Kidney (tissue), 13 donors: ENCODE measurements at regions not wholly inside any gene's neighbourhood (a gene's known extent, or its start where the extent isn't known, plus 50 kb on each side); places are given as distances from the start of the nearest gene placed in this dataset.

Experiments
- DNase-seq, 5 donors: peaks; one replicate each; pipeline ENCODE4 v3.0.0-alpha.2; 2013 to 2020
- FAIRE-seq: peaks from 2 replicates; lab custom pipeline; 2012; peaks lifted over from hg19 to GRCh38; lab: Jason Lieb, UNC
- H3K27ac ChIP-seq, 2 donors: one replicate each; pipeline ENCODE4 v1.7.0; 2013; ENCODE audit warnings: low read depth in 2 of 2, low read length in 2 of 2, inconsistent platforms in 1 of 2
- H3K27me3 ChIP-seq: one replicate; pipeline ENCODE4 v1.7.1; 2013; ENCODE audit warnings: low read length, inconsistent platforms; ENCODE audit not compliant: control insufficient read depth, insufficient read depth
- H3K36me3 ChIP-seq, 3 donors: one replicate each; pipeline versions ENCODE4 v1.7.0 to v1.7.1; 2013; ENCODE audit warnings: low read length in 3 of 3, control low read depth in 1 of 3, inconsistent platforms in 1 of 3; ENCODE audit not compliant: insufficient read depth in 3 of 3, control insufficient read depth in 2 of 3
- H3K4me1 ChIP-seq, 3 donors: one replicate each; pipeline versions ENCODE4 v1.7.0 to v1.7.1; 2013; ENCODE audit warnings: low read length in 3 of 3, inconsistent platforms in 1 of 3, low read depth in 1 of 3; ENCODE audit not compliant: control insufficient read depth in 2 of 3, insufficient read depth in 2 of 3
- H3K4me3 ChIP-seq, 3 donors: one replicate each; pipeline versions ENCODE4 v1.7.0 to v1.8.1; 2013; ENCODE audit warnings: low read length in 3 of 3, control low read depth in 1 of 3, inconsistent platforms in 1 of 3
- H3K9ac ChIP-seq, 3 donors: one replicate each; pipeline versions ENCODE4 v1.7.0 to v1.7.1; 2013; ENCODE audit warnings: low read length in 3 of 3, control low read depth in 1 of 3, inconsistent platforms in 1 of 3
- H3K9me3 ChIP-seq, 3 donors: one replicate each; pipeline versions ENCODE4 v1.7.0 to v1.7.1; 2013; ENCODE audit warnings: low read length in 3 of 3, control low read depth in 1 of 3, inconsistent platforms in 1 of 3; ENCODE audit not compliant: control insufficient read depth in 2 of 3, insufficient read depth in 1 of 3
- CTCF ChIP-seq: IDR thresholded peaks from 3 replicates; pipeline ENCODE4 v1.5.1; 2012; ENCODE audit warnings: mild to moderate bottlenecking, moderate library complexity, borderline replicate concordance; ENCODE audit not compliant: insufficient read depth; ENCODE audit errors: extremely low read depth
- intact Hi-C: fragments of 100-400 bp; cut with DNase I; formaldehyde crosslinking; loops from one replicate; pipeline ENCODE4 v1.11.1; 2022
- donor health status: control.
- donor health status: control.
- donor health status: control.
- donor health status: control.
- donor health status: control.
- donor health status: DM: yes; HTN: yes; CAD: no.
- donor health status: Normal renal cell carcinoma (clear cell type).

GRCh38 chr5:166013415-166013814 lies 2278.0 kb upstream of the WWC1 start:
- DNase-seq (no peak), FAIRE-seq (no peak)
- H3K9ac ChIP-seq = no peak overlapping the region
- no peaks in the 10 kb centered on the region for H3K27me3 ChIP-seq
- no peak overlapping the region for H3K4me3 ChIP-seq
- no peak for TF ChIP-seq CTCF
- H3K4me1 ChIP-seq = no peaks in the 10 kb centered on the region
- no peaks in the 10 kb centered on the region for H3K36me3 ChIP-seq
- no peak overlapping the region for H3K27ac ChIP-seq
- intact Hi-C loops = no loop called here
- H3K9me3 ChIP-seq = no peaks in the 10 kb centered on the region

- no peaks in the 10 kb centered on the region for H3K4me1 ChIP-seq
- H3K9ac ChIP-seq = no peak overlapping the region
- no peaks in the 10 kb centered on the region for H3K9me3 ChIP-seq
- no peaks in the 10 kb centered on the region for H3K36me3 ChIP-seq
- DNase-seq = no peak
- no peaks in the 10 kb centered on the region for H3K27me3 ChIP-seq
- FAIRE-seq = no peak
- H3K27ac ChIP-seq = no peak overlapping the region
- intact Hi-C loops = no loop called here
- TF ChIP-seq CTCF = no peak
- H3K4me3 ChIP-seq = no peak overlapping the region
Observed at GRCh38 chr5:166014256-166014655, 2277.2 kb upstream of the WWC1 start.

- H3K4me3 ChIP-seq = no peak overlapping the region
- H3K4me1 ChIP-seq = no peaks in the 10 kb centered on the region
- H3K9ac ChIP-seq = no peak overlapping the region
- no peak for TF ChIP-seq CTCF
- intact Hi-C loops = no loop called here
- no peaks in the 10 kb centered on the region for H3K36me3 ChIP-seq
- DNase-seq = no peak
- no peaks in the 10 kb centered on the region for H3K9me3 ChIP-seq
- H3K27me3 ChIP-seq = no peaks in the 10 kb centered on the region
- no peak overlapping the region for H3K27ac ChIP-seq
- FAIRE-seq = no peak
Observed at GRCh38 chr5:166018716-166019115, 2272.7 kb upstream of the WWC1 start.

- no peaks in the 10 kb centered on the region for H3K27me3 ChIP-seq
- no peak overlapping the region for H3K27ac ChIP-seq
- no peaks in the 10 kb centered on the region for H3K36me3 ChIP-seq
- no peaks in the 10 kb centered on the region for H3K9me3 ChIP-seq
- no peaks in the 10 kb centered on the region for H3K4me1 ChIP-seq
- FAIRE-seq = no peak
- DNase-seq = no peak
- H3K9ac ChIP-seq = no peak overlapping the region
- H3K4me3 ChIP-seq = no peak overlapping the region
- intact Hi-C loops = no loop called here
- TF ChIP-seq CTCF = no peak
Observed at GRCh38 chr5:166022065-166022464, 2269.4 kb upstream of the WWC1 start.
